Loucy (cell line): ENCODE measurements at regions not wholly inside any gene's neighbourhood (a gene's known extent, or its start where the extent isn't known, plus 50 kb on each side); places are given as distances from the start of the nearest gene placed in this dataset.

ENCODE experiments used
- H2AFZ ChIP-seq: fragments of 200-600 bp; sonication (generic); 2 replicates; pipeline ENCODE4 v1.6.0; 2016; ENCODE audit warnings: antibody characterized with exemption, mild to moderate bottlenecking, low read length, moderate library complexity
- H3F3A ChIP-seq: fragments of 200-600 bp; 2 replicates; pipeline ENCODE4 v1.6.0; 2016; ENCODE audit warnings: antibody characterized with exemption, low read depth, mild to moderate bottlenecking
- H3K27me3 ChIP-seq: fragments of 200-600 bp; sonication (generic); 2 replicates; pipeline ENCODE4 v1.6.1; 2014; ENCODE audit warnings: low read length, mild to moderate bottlenecking; ENCODE audit not compliant: insufficient read depth, poor library complexity, severe bottlenecking
- H3K36me3 ChIP-seq: fragments of 200-600 bp; sonication (generic); 2 replicates; pipeline ENCODE4 v1.6.1; 2016; ENCODE audit warnings: low read length; ENCODE audit not compliant: insufficient read depth
- H3K4me1 ChIP-seq: fragments of 200-600 bp; sonication (generic); 2 replicates; pipeline ENCODE4 v1.5.1; 2014; ENCODE audit warnings: low read length, mild to moderate bottlenecking; ENCODE audit not compliant: insufficient read depth, poor library complexity, severe bottlenecking
- H3K4me2 ChIP-seq: fragments of 200-600 bp; sonication (generic); 2 replicates; pipeline ENCODE4 v1.6.0; 2014; ENCODE audit warnings: antibody characterized with exemption, low read length, low read depth, mild to moderate bottlenecking; ENCODE audit not compliant: poor library complexity, severe bottlenecking
- H3K4me3 ChIP-seq: fragments of 200-600 bp; sonication (generic); 2 replicates; pipeline ENCODE4 v1.5.1; 2014; ENCODE audit warnings: low read length, mild to moderate bottlenecking, mixed read lengths; ENCODE audit not compliant: poor library complexity, severe bottlenecking
- H3K79me2 ChIP-seq: fragments of 200-600 bp; sonication (generic); 2 replicates; pipeline ENCODE4 v1.6.1; 2014; ENCODE audit warnings: low read length; ENCODE audit not compliant: insufficient read depth
- H3K9ac ChIP-seq: fragments of 200-600 bp; sonication (generic); 2 replicates; pipeline ENCODE4 v1.6.0; 2014; ENCODE audit warnings: mild to moderate bottlenecking, low read depth, low read length, moderate library complexity; ENCODE audit not compliant: poor library complexity, severe bottlenecking
- H3K9me2 ChIP-seq: fragments of 200-600 bp; sonication (generic); replicated peaks from 2 replicates; pipeline ENCODE4 v1.6.1; 2016; ENCODE audit warnings: low read depth, low read length, mixed read lengths
- H3K9me3 ChIP-seq: fragments of 200-600 bp; sonication (generic); 2 replicates; pipeline ENCODE4 v1.6.1; 2014; ENCODE audit warnings: mild to moderate bottlenecking, antibody characterized with exemption, low read length, low read depth; ENCODE audit not compliant: insufficient read depth
- H4K20me1 ChIP-seq: fragments of 200-600 bp; sonication (generic); 2 replicates; pipeline ENCODE4 v1.6.0; 2014; ENCODE audit warnings: antibody characterized with exemption, low read length, mild to moderate bottlenecking; ENCODE audit not compliant: insufficient read depth, poor library complexity, severe bottlenecking
- EZH2phosphoT487 ChIP-seq: fragments of 200-600 bp; IDR thresholded peaks from 2 replicates; pipeline ENCODE4 v1.6.1; 2018; ENCODE audit warnings: antibody characterized with exemption, mild to moderate bottlenecking, moderate library complexity, borderline replicate concordance
- TF ChIP-seq, protein P1 (sequence below): fragments of 200-600 bp; sonication (generic); conservative IDR thresholded peaks from 2 replicates; pipeline ENCODE4 v1.5.1; 2014; ENCODE audit warnings: mild to moderate bottlenecking, antibody characterized with exemption, low read length

DNA sequence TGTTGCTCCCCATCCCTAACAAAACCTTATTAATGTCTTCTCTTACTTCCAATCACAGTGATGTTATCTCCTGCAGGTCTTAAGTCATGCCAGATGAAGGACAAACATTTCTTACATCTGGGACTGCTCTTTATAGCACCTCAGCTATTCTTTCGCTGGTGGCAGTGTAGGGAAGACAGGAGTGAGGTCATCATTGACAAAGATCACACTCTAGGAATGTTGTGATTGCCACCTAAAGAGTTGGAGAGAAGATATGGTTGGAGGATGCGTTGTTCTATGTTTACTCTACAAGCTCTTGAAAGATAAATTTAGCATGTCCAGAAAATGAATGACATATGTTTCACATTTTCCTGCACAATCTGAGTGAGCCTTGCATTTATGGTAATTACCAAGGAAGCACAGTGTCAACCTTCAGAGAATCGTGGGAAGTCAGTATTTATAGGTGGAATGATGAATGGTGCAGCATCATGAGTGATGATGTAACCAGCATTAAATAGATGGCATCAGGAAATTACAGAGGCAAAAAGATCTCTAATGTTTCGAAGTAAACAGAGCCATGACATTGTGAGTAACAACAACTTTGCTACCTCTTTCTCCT, 188.1 kb upstream of the STEAP1 start:
- Histone ChIP-seq H2AFZ (no peak overlapping the region), H3K4me2 (no peak overlapping the region), H3K4me3 (no peak overlapping the region), H3K9me3 (no peaks in the 10 kb centered on the region), H3K9me2 (no peaks in the 10 kb centered on the region), H3K36me3 (no peaks in the 10 kb centered on the region), H4K20me1 (no peaks in the 10 kb centered on the region), H3K9ac (no peak overlapping the region), H3F3A (no peaks in the 10 kb centered on the region), H3K4me1 (no peaks in the 10 kb centered on the region), H3K79me2 (no peaks in the 10 kb centered on the region), H3K27me3 (no peaks in the 10 kb centered on the region)
- no peak for TF ChIP-seq EZH2phosphoT487
- TF ChIP-seq, protein P1, sequence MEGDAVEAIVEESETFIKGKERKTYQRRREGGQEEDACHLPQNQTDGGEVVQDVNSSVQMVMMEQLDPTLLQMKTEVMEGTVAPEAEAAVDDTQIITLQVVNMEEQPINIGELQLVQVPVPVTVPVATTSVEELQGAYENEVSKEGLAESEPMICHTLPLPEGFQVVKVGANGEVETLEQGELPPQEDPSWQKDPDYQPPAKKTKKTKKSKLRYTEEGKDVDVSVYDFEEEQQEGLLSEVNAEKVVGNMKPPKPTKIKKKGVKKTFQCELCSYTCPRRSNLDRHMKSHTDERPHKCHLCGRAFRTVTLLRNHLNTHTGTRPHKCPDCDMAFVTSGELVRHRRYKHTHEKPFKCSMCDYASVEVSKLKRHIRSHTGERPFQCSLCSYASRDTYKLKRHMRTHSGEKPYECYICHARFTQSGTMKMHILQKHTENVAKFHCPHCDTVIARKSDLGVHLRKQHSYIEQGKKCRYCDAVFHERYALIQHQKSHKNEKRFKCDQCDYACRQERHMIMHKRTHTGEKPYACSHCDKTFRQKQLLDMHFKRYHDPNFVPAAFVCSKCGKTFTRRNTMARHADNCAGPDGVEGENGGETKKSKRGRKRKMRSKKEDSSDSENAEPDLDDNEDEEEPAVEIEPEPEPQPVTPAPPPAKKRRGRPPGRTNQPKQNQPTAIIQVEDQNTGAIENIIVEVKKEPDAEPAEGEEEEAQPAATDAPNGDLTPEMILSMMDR, result no peak

- H2AFZ ChIP-seq, result no peak overlapping the region
- no peak overlapping the region for H3K4me2 ChIP-seq
- H4K20me1 ChIP-seq, result no peaks in the 10 kb centered on the region
- TF ChIP-seq EZH2phosphoT487, result no peak
- TF ChIP-seq, protein P1, result no peak
- H3K79me2 ChIP-seq, result no peaks in the 10 kb centered on the region
- no peak overlapping the region for H3K9ac ChIP-seq
- H3F3A ChIP-seq, result no peaks in the 10 kb centered on the region
- no peaks in the 10 kb centered on the region for H3K9me3 ChIP-seq
- H3K27me3 ChIP-seq, result no peaks in the 10 kb centered on the region
- H3K4me3 ChIP-seq, result no peak overlapping the region
- no peaks in the 10 kb centered on the region for H3K36me3 ChIP-seq
- no peaks in the 10 kb centered on the region for H3K9me2 ChIP-seq
- H3K4me1 ChIP-seq, result no peaks in the 10 kb centered on the region
Measured at GRCh38 chr7:89975577-89975976, 178.7 kb upstream of the STEAP1 start.

GRCh38 chr7:89987665-89988064, 166.6 kb upstream of the STEAP1 start:
- no peaks in the 10 kb centered on the region for H3K79me2 ChIP-seq
- H3F3A ChIP-seq, result no peaks in the 10 kb centered on the region
- H3K4me2 ChIP-seq, result no peak overlapping the region
- no peaks in the 10 kb centered on the region; the same call in 1 of the 2 replicates for H3K9me3 ChIP-seq
- no peaks in the 10 kb centered on the region for H3K36me3 ChIP-seq
- H4K20me1 ChIP-seq, result no peaks in the 10 kb centered on the region
- H3K27me3 ChIP-seq, result no peaks in the 10 kb centered on the region
- TF ChIP-seq EZH2phosphoT487, result no peak
- TF ChIP-seq, protein P1, result no peak
- H3K4me1 ChIP-seq, result no peaks in the 10 kb centered on the region
- no peak overlapping the region for H3K4me3 ChIP-seq
- no peak overlapping the region for H2AFZ ChIP-seq
- H3K9ac ChIP-seq, result no peak overlapping the region
- no peaks in the 10 kb centered on the region for H3K9me2 ChIP-seq
